GM10266 (cell line): ENCODE measurements at regions not wholly inside any gene's neighbourhood (a gene's known extent, or its start where the extent isn't known, plus 50 kb on each side); places are given as distances from the start of the nearest gene placed in this dataset.

Source experiments
- DNase-seq: peaks from one replicate; pipeline ENCODE4 v3.0.0; 2012; ENCODE audit errors: extremely low spot score
- TF ChIP-seq, protein P1 (sequence below): IDR thresholded peaks from 2 replicates; pipeline ENCODE4 v1.5.1; 2012; ENCODE audit warnings: mild to moderate bottlenecking, low read depth; ENCODE audit not compliant: control insufficient read depth, insufficient read depth; ENCODE audit errors: missing control alignments

DNA sequence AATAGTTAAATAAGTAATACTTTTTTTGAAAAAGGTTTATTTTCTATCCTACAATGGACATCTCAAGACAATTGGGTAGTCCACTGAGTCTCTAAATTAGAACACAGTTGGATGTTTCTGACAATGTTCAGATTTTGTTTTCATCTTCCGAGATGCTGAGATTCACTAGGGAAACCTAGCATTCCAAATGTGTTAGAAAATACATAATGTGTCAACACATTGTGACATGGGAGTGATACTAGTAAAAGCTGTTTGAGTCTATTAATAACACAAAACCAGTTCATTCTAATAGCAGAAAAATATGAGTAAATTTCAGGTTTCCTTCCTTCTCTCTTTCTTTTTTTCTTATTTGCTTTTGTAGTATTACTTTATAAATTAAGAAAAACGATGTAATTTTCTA is 68.2 kb upstream of the CDH10 start:
- TF ChIP-seq, protein P1, sequence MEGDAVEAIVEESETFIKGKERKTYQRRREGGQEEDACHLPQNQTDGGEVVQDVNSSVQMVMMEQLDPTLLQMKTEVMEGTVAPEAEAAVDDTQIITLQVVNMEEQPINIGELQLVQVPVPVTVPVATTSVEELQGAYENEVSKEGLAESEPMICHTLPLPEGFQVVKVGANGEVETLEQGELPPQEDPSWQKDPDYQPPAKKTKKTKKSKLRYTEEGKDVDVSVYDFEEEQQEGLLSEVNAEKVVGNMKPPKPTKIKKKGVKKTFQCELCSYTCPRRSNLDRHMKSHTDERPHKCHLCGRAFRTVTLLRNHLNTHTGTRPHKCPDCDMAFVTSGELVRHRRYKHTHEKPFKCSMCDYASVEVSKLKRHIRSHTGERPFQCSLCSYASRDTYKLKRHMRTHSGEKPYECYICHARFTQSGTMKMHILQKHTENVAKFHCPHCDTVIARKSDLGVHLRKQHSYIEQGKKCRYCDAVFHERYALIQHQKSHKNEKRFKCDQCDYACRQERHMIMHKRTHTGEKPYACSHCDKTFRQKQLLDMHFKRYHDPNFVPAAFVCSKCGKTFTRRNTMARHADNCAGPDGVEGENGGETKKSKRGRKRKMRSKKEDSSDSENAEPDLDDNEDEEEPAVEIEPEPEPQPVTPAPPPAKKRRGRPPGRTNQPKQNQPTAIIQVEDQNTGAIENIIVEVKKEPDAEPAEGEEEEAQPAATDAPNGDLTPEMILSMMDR: no peak
- DNase-seq: no peak

DNA sequence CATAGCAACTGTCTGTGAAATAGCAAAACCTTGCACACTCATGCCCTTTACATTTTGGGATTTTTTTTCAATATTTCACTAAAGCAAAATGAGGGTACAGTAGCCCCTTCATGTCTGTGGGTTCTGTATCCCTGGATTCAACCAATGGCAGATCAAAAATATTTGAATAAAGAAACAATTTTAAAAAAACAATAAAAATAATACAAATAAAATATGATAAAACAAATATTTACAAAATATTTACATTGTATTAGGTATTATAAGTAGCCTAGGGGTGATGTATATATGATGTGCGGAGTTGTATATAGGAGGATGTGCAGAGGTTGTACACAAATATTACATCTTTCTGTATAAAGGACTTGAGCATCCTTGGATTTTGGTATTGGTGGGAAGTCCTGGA is 67.3 kb upstream of the CDH10 start:
- TF ChIP-seq, protein P1: no peak
- no peak for DNase-seq

DNA sequence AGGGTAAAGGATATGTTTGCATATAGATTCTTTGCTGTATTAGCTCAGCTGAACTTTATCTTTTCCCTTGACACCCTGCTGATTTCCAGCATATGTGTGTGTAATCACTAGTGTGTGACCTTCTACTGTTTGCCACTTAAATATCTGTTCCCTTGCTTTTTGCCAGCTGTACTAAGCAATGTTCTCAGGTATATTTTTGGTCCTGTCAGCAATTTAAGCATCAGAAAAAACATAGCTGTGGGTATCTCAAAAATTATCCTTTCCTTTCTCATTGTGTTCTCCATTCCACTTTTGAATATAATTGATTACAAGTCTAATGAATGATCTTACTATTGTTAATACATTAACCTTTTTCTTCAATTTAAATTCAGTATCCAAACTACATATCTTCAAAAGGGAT is 59.2 kb upstream of the CDH10 start:
- no peak for DNase-seq

More for the DNA sequence above, 59.2 kb upstream of the CDH10 start:
- TF ChIP-seq, protein P1: no peak
